ENCODE measurements at regions not wholly inside any gene's neighbourhood (a gene's known extent, or its start where the extent isn't known, plus 50 kb on each side); places are given as distances from the start of the nearest gene placed in this dataset.
A peak's percentile ranks its signal among the peaks of the same experiment; 100 is the strongest.

GRCh38 chr10:118471863-118472262, 123.6 kb downstream of the PRLHR start:
- no TSS peak for BruUV-seq (replicated peaks)
- no peaks in the 10 kb centered on the region; a peak in 2 of 5 replicates for H3K4me1 ChIP-seq (replicated peaks in 1 of 2; ENCODE audit: control insufficient read depth in 2 of 2, insufficient read depth in 2 of 2, low read length in 2 of 2)
- TF ChIP-seq RFX1 (IDR thresholded peaks at IDR 0.05) (peak; percentile 14; the same call in 1 of the 2 replicates), ZNF197 (CRISPR knock-in tag; IDR thresholded peaks at IDR 0.05; ENCODE audit: low read depth) (no peak)
- no peaks in the 10 kb centered on the region for H3K79me2 ChIP-seq (ENCODE audit: control insufficient read depth, insufficient read depth, low read length)
- FAIRE-seq (no peak), ATAC-seq (no peak), DNase-seq (ENCODE audit: extremely low read depth in 1 of 4, low spot score in 3 of 4) (no peak)
- H3K27me3 ChIP-seq (ENCODE audit: control insufficient read depth in 2 of 2, insufficient read depth in 2 of 2, low read length in 2 of 2) = peaks cover 2 to 11% of the 10 kb centered on the region in 2 experiments; a peak in 3 of 5 replicates
- H3K36me3 ChIP-seq (ENCODE audit: control insufficient read depth, insufficient read depth, low read length) = no peaks in the 10 kb centered on the region
- POLR2A ChIA-PET = interaction anchor here (0.6 kb wide), 1 partner anchor 13 kb away, joined by 4 read pairs; no protein-coding TSS in a partner anchor
- H3K27ac ChIP-seq (ENCODE audit: extremely low read depth, low read depth, low read length) = no peak overlapping the region
- in situ Hi-C loops (cut with MboI) (no loop called here), intact Hi-C loops (cut with micrococcal nuclease) (no loop called here)
- no peak overlapping the region for H3K4me2 ChIP-seq (ENCODE audit: insufficient read depth, low read length)
- no peak overlapping the region for H2AFZ ChIP-seq (ENCODE audit: low read depth, low read length)
- H3K9ac ChIP-seq (ENCODE audit: insufficient read depth in 1 of 2, low read depth in 2 of 2, low read length in 2 of 2) = no peak overlapping the region
- 54% methylated on average over 3 of the region's 4 CpGs for WGBS (ENCODE audit: insufficient coverage, low coverage, missing lambda C conversion rate)
- CTCF ChIA-PET (ENCODE audit: low intra/inter-chr PET ratio) = no interaction called here
- no peaks in the 10 kb centered on the region for H4K20me1 ChIP-seq (replicated peaks; ENCODE audit: control insufficient read depth, insufficient read depth, low read length)
- H3K9me3 ChIP-seq (replicated peaks; ENCODE audit: control insufficient read depth, insufficient read depth, low read depth, low read length) = no peaks in the 10 kb centered on the region
- no peaks in the 10 kb centered on the region for H3K9me1 ChIP-seq (ENCODE audit: control insufficient read depth, insufficient read depth, low read length)
- no peak overlapping the region for H3K4me3 ChIP-seq

- no peaks in the 10 kb centered on the region for H3K36me3 ChIP-seq (ENCODE audit: control insufficient read depth, insufficient read depth, low read length)
- peak; percentile 23 to 37 (median 33) for DNase-seq (ENCODE audit: extremely low read depth in 1 of 4, low spot score in 3 of 4)
- no TSS peak for BruUV-seq (replicated peaks)
- peak; percentile 74; the same call in 2 of the 3 replicates for ATAC-seq
- intact Hi-C loops (cut with micrococcal nuclease) = no loop called here
- H3K27me3 ChIP-seq (ENCODE audit: control insufficient read depth in 2 of 2, insufficient read depth in 2 of 2, low read length in 2 of 2) = peaks cover 3 to 11% of the 10 kb centered on the region in 2 experiments; a peak in 4 of 5 replicates
- no peak overlapping the region for H2AFZ ChIP-seq (ENCODE audit: low read depth, low read length)
- no peaks in the 10 kb centered on the region for H3K9me3 ChIP-seq (replicated peaks; ENCODE audit: control insufficient read depth, insufficient read depth, low read depth, low read length)
- WGBS (ENCODE audit: insufficient coverage, low coverage, missing lambda C conversion rate) = 13% methylated on average over 1 of the region's 1 CpG
- peak; percentile 15 for FAIRE-seq
- CTCF ChIA-PET (ENCODE audit: low intra/inter-chr PET ratio) = no interaction called here
- POLR2A ChIA-PET = no interaction called here
- no peak overlapping the region for H3K27ac ChIP-seq (ENCODE audit: extremely low read depth, low read depth, low read length)
- no peaks in the 10 kb centered on the region for H3K79me2 ChIP-seq (ENCODE audit: control insufficient read depth, insufficient read depth, low read length)
- H3K4me3 ChIP-seq = no peak overlapping the region
- H3K9ac ChIP-seq (ENCODE audit: insufficient read depth in 1 of 2, low read depth in 2 of 2, low read length in 2 of 2) = no peak overlapping the region
- in situ Hi-C loops (cut with MboI) = no loop called here
- H3K4me1 ChIP-seq (replicated peaks in 1 of 2; ENCODE audit: control insufficient read depth in 2 of 2, insufficient read depth in 2 of 2, low read length in 2 of 2) = no peaks in the 10 kb centered on the region; a peak in 2 of 5 replicates
- H3K9me1 ChIP-seq (ENCODE audit: control insufficient read depth, insufficient read depth, low read length) = no peaks in the 10 kb centered on the region
- no peak overlapping the region for H3K4me2 ChIP-seq (ENCODE audit: insufficient read depth, low read length)
- H4K20me1 ChIP-seq (replicated peaks; ENCODE audit: control insufficient read depth, insufficient read depth, low read length) = no peaks in the 10 kb centered on the region
- TF ChIP-seq SMAD3 (CRISPR knock-in tag; conservative IDR thresholded peaks at IDR 0.05) = no peak
- TF ChIP-seq MEF2D (tag; conservative IDR thresholded peaks at IDR 0.05; ENCODE audit: low read depth) = no peak
- TF ChIP-seq TFE3 (CRISPR knock-in tag; IDR thresholded peaks at IDR 0.05) = peak; percentile 69
- no peak for TF ChIP-seq ZBTB12 (CRISPR knock-in tag; IDR thresholded peaks at IDR 0.05)
- TF ChIP-seq ZMIZ1 (IDR thresholded peaks at IDR 0.05; ENCODE audit: low read depth in 2 of 2, low read length in 2 of 2) = no peak
- no peak for TF ChIP-seq ZNF134 (CRISPR knock-in tag; conservative IDR thresholded peaks at IDR 0.05)
- peak; percentile 46 for TF ChIP-seq NCOR1 (IDR thresholded peaks at IDR 0.05)
- no peak for TF ChIP-seq CSDE1 (IDR thresholded peaks at IDR 0.05)
- TF ChIP-seq PCBP1 (IDR thresholded peaks at IDR 0.05; ENCODE audit: low read depth, low read length, poor library complexity, severe bottlenecking) = no peak
These were observed 125.0 kb downstream of the PRLHR start for GRCh38 chr10:118470470-118470869.

All from K562 (cell line).